ENCODE measurements at regions not wholly inside any gene's neighbourhood (a gene's known extent, or its start where the extent isn't known, plus 50 kb on each side); places are given as distances from the start of the nearest gene placed in this dataset.

DNA sequence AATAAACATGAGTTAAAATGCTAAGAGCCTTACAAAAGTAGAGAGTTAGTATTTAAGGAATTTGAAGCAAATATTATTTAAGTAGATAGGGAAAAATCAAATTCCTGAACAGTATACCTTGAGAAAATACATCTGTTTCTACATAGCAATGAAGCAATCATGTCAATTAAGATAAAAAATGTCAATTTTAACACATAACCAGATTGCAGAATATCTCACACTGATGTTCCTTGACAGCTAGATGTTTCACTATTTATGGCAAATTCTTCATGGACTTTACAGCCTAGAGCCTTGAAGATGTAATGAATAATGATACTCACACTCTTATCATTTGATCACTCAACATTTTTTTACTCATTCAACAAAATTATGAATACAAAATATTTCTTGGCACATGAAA, 708.2 kb upstream of the PTPRD start:
- no peak overlapping the region for H3K4me3 Mint-ChIP-seq (ENCODE audit: unreplicated experiment)
- H3K36me3 Mint-ChIP-seq (ENCODE audit: unreplicated experiment), result no peaks in the 10 kb centered on the region
- peaks cover 5% of the 10 kb centered on the region for H3K4me1 Mint-ChIP-seq (ENCODE audit: unreplicated experiment)
- DNase-seq (ENCODE audit: extremely low spot score, unreplicated experiment), result no peak
- H3K27me3 Mint-ChIP-seq (ENCODE audit: unreplicated experiment), result peaks cover 2% of the 10 kb centered on the region
- H3K27ac Mint-ChIP-seq (ENCODE audit: unreplicated experiment), result no peak overlapping the region
- TF ChIP-seq, protein P1, sequence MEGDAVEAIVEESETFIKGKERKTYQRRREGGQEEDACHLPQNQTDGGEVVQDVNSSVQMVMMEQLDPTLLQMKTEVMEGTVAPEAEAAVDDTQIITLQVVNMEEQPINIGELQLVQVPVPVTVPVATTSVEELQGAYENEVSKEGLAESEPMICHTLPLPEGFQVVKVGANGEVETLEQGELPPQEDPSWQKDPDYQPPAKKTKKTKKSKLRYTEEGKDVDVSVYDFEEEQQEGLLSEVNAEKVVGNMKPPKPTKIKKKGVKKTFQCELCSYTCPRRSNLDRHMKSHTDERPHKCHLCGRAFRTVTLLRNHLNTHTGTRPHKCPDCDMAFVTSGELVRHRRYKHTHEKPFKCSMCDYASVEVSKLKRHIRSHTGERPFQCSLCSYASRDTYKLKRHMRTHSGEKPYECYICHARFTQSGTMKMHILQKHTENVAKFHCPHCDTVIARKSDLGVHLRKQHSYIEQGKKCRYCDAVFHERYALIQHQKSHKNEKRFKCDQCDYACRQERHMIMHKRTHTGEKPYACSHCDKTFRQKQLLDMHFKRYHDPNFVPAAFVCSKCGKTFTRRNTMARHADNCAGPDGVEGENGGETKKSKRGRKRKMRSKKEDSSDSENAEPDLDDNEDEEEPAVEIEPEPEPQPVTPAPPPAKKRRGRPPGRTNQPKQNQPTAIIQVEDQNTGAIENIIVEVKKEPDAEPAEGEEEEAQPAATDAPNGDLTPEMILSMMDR (IDR thresholded peaks at IDR 0.05), result no peak
- H3K9me3 Mint-ChIP-seq (ENCODE audit: unreplicated experiment), result no peaks in the 10 kb centered on the region

DNA sequence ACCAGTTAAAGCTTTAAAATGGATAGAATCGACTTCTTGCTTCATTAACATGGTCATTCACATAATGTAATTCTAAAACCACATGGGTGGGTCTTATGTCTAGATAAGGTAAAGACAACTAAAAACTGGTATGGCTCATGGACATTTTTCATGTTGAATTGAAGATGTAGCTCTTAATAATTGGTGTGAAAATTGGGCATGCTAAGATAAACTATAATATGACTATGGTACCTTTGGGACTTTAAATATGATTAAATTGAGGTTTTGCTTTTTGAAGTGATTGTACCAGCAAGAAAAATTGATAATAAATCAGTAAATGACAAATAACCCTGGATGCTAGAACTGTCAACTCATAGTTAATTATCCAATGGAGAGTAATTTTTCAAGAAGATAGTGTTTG, 710.7 kb upstream of the PTPRD start:
- no peak overlapping the region for H3K4me3 Mint-ChIP-seq (ENCODE audit: unreplicated experiment)
- H3K27ac Mint-ChIP-seq (ENCODE audit: unreplicated experiment), result no peak overlapping the region
- H3K9me3 Mint-ChIP-seq (ENCODE audit: unreplicated experiment), result no peaks in the 10 kb centered on the region
- no peaks in the 10 kb centered on the region for H3K36me3 Mint-ChIP-seq (ENCODE audit: unreplicated experiment)
- DNase-seq (ENCODE audit: extremely low spot score, unreplicated experiment), result no peak
- TF ChIP-seq, protein P1 (IDR thresholded peaks at IDR 0.05), result no peak
- peaks cover 5% of the 10 kb centered on the region for H3K4me1 Mint-ChIP-seq (ENCODE audit: unreplicated experiment)
- no peaks in the 10 kb centered on the region for H3K27me3 Mint-ChIP-seq (ENCODE audit: unreplicated experiment)

DNA sequence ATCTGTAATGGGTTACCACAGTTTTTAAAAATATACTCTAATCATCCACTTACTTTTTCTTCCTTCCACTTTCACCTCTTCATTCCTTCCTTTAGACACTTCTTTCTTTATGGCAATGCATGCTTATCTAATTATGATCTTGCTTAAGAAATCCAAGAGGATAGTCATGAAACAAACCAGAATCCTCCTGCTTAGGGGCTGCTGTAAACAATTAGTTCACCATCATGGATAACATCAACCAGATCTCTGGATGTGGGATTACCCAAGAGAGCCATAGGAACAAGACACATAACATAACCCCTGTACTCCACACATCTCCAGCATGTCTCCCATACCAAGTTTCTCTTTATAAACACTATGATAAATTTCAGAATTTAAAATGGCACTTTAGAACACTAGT, 713.4 kb upstream of the PTPRD start:
- no peaks in the 10 kb centered on the region for H3K27me3 Mint-ChIP-seq (ENCODE audit: unreplicated experiment)
- no peak overlapping the region for H3K4me3 Mint-ChIP-seq (ENCODE audit: unreplicated experiment)
- no peaks in the 10 kb centered on the region for H3K9me3 Mint-ChIP-seq (ENCODE audit: unreplicated experiment)
- no peak for DNase-seq (ENCODE audit: extremely low spot score, unreplicated experiment)
- TF ChIP-seq, protein P1 (IDR thresholded peaks at IDR 0.05), result no peak
- H3K27ac Mint-ChIP-seq (ENCODE audit: unreplicated experiment), result no peak overlapping the region
- H3K4me1 Mint-ChIP-seq (ENCODE audit: unreplicated experiment), result no peaks in the 10 kb centered on the region
- H3K36me3 Mint-ChIP-seq (ENCODE audit: unreplicated experiment), result no peaks in the 10 kb centered on the region

DNA sequence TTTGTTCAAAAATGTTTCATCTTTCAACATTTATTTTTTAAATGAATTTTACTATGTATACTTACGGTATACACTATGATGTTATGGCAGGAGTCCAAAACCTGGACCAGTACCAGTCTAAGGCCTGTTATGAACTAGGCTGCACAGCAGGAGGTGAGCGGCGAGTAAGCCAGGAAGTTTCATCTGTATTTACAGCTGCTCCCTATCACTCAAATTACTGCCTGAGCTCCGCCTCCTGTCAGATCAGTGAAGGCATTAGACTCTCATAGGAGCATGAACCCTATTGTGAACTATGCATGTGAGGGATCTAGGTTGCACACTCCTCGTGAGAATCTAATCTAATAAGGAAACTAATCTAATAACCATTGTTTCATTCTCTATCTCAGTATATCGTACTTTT, 715.5 kb upstream of the PTPRD start:
- Mint-ChIP-seq H3K27ac (ENCODE audit: unreplicated experiment) (no peak overlapping the region), H3K9me3 (ENCODE audit: unreplicated experiment) (peaks cover 4% of the 10 kb centered on the region), H3K4me1 (ENCODE audit: unreplicated experiment) (no peaks in the 10 kb centered on the region), H3K4me3 (ENCODE audit: unreplicated experiment) (no peak overlapping the region), H3K27me3 (ENCODE audit: unreplicated experiment) (no peaks in the 10 kb centered on the region), H3K36me3 (ENCODE audit: unreplicated experiment) (no peaks in the 10 kb centered on the region)
- TF ChIP-seq, protein P1 (IDR thresholded peaks at IDR 0.05), result no peak
- no peak for DNase-seq (ENCODE audit: extremely low spot score, unreplicated experiment)

- Mint-ChIP-seq H3K27me3 (ENCODE audit: unreplicated experiment) (no peaks in the 10 kb centered on the region), H3K9me3 (ENCODE audit: unreplicated experiment) (peaks cover 4% of the 10 kb centered on the region), H3K36me3 (ENCODE audit: unreplicated experiment) (no peaks in the 10 kb centered on the region), H3K4me3 (ENCODE audit: unreplicated experiment) (no peak overlapping the region), H3K27ac (ENCODE audit: unreplicated experiment) (no peak overlapping the region), H3K4me1 (ENCODE audit: unreplicated experiment) (no peaks in the 10 kb centered on the region)
- DNase-seq (ENCODE audit: extremely low spot score, unreplicated experiment), result no peak
- TF ChIP-seq, protein P1 (IDR thresholded peaks at IDR 0.05), result no peak
Observed at GRCh38 chr9:11335011-11335410, 722.2 kb upstream of the PTPRD start.

Data from osteocyte (in vitro differentiated cells).